H4 (cell line): ENCODE measurements at regions not wholly inside any gene's neighbourhood (a gene's known extent, or its start where the extent isn't known, plus 50 kb on each side); places are given as distances from the start of the nearest gene placed in this dataset.
"Not testable (repeated sequence)": the region's sequence is repeated elsewhere in the genome, so short reads cannot be mapped to it uniquely, and the experiment has no call there.

Experiments
- DNase-seq: peaks from one replicate; pipeline ENCODE4 v3.0.0-alpha.2; 2015; ENCODE audit warnings: low spot score

- no peak for DNase-seq
Measured at GRCh38 chr1:10911490-10912166, 100.8 kb upstream of the TARDBP start.

- DNase-seq, result no peak
Measured at GRCh38 chr1:10912441-10912840, 100.0 kb upstream of the TARDBP start.

GRCh38 chr1:10914056-10914455 is 98.4 kb upstream of the TARDBP start:
- DNase-seq, result no peak

- no peak for DNase-seq
Measured at GRCh38 chr1:10915594-10915993, 96.9 kb upstream of the TARDBP start.

GRCh38 chr1:10916311-10916710 is 96.1 kb upstream of the TARDBP start:
- DNase-seq, result no peak

GRCh38 chr1:10916991-10917390 is 95.5 kb upstream of the TARDBP start:
- no peak for DNase-seq

GRCh38 chr1:10917513-10918454 is 94.7 kb upstream of the TARDBP start:
- no peak for DNase-seq

- DNase-seq, result peak; percentile 56
Measured at GRCh38 chr1:10918531-10918930, 93.9 kb upstream of the TARDBP start.

GRCh38 chr1:10920063-10920626 is 92.3 kb upstream of the TARDBP start:
- no peak for DNase-seq

GRCh38 chr1:10922315-10923060 is 90.0 kb upstream of the TARDBP start:
- not testable (repeated sequence) for DNase-seq

GRCh38 chr1:10924030-10924429 is 88.4 kb upstream of the TARDBP start:
- DNase-seq, result no peak

GRCh38 chr1:10928654-10929053 is 83.8 kb upstream of the TARDBP start:
- DNase-seq, result no peak

- no peak for DNase-seq
Measured at GRCh38 chr1:10932088-10932487, 80.4 kb upstream of the TARDBP start.

GRCh38 chr1:10934150-10934818 is 78.2 kb upstream of the TARDBP start:
- DNase-seq, result no peak

- DNase-seq, result no peak
Measured at GRCh38 chr1:10935246-10935645, 77.2 kb upstream of the TARDBP start.

GRCh38 chr1:10935724-10936123 is 76.7 kb upstream of the TARDBP start:
- no peak for DNase-seq

GRCh38 chr1:10936998-10937901 is 75.2 kb upstream of the TARDBP start:
- no peak for DNase-seq

GRCh38 chr1:10938741-10939417 is 73.6 kb upstream of the TARDBP start:
- no peak for DNase-seq

GRCh38 chr1:10939654-10940450 is 72.6 kb upstream of the TARDBP start:
- peak; percentile 62 for DNase-seq
